IMR-90 (cell line): ENCODE measurements at regions not wholly inside any gene's neighbourhood (a gene's known extent, or its start where the extent isn't known, plus 50 kb on each side); places are given as distances from the start of the nearest gene placed in this dataset.

Experiments
- ATAC-seq: fragments of 200-7000 bp; cut with Tn5 transposase; 2 replicates; pipeline ENCODE4 v1.9.1; 2020; ENCODE audit warnings: low read depth, mild to moderate bottlenecking, moderate library complexity
- BruUV-seq: library from RNA; stranded (reverse); fragments of 400-500 nt; replicated peaks from 2 replicates; lab custom pipeline; 2021; lab: Mats Ljungman, UMichigan
- CTCF ChIA-PET: fragments of 300-600 bp; formaldehyde crosslinking; extraction: SDS; loops from one replicate; lab custom pipeline; 2021; ENCODE audit warnings: antibody characterized with exemption; lab: Yijun Ruan, JAX
- POLR2A ChIA-PET: fragments of 300-600 bp; sonication (Branson Sonifier 250); formaldehyde crosslinking; loops from one replicate; lab custom pipeline; 2022; ENCODE audit warnings: antibody characterized with exemption; ENCODE audit not compliant: unreplicated experiment; lab: Charles Lee
- DNase-seq: peaks from one replicate; pipeline ENCODE4 v3.0.0; 2013
- H2AFZ ChIP-seq: replicated peaks from 2 replicates; pipeline ENCODE3; 2013; ENCODE audit warnings: low read length, mild to moderate bottlenecking; ENCODE audit not compliant: poor library complexity
- H2AK5ac ChIP-seq: 2 replicates; pipeline ENCODE4 v1.6.1; 2013; ENCODE audit warnings: low read depth, low read length, inconsistent platforms
- H2AK9ac ChIP-seq: replicated peaks from 2 replicates; pipeline ENCODE3; 2013; ENCODE audit warnings: mild to moderate bottlenecking, low read depth, low read length, moderate library complexity; ENCODE audit not compliant: poor library complexity
- H2BK120ac ChIP-seq: 2 replicates; pipeline ENCODE4 v1.6.1; 2013; ENCODE audit warnings: low read depth, low read length, inconsistent platforms
- H2BK15ac ChIP-seq: 3 replicates; pipeline ENCODE4 v1.6.1; 2013; ENCODE audit warnings: low read depth, low read length, inconsistent platforms
- H2BK20ac ChIP-seq: 2 replicates; pipeline ENCODE4 v1.6.1; 2013; ENCODE audit warnings: low read depth, mild to moderate bottlenecking, inconsistent platforms, low read length, moderate library complexity
- H2BK5ac ChIP-seq: 2 replicates; pipeline ENCODE4 v1.6.1; 2013; ENCODE audit warnings: mild to moderate bottlenecking, low read depth, low read length, inconsistent platforms; ENCODE audit not compliant: poor library complexity, severe bottlenecking
- H3K14ac ChIP-seq: replicated peaks from 2 replicates; pipeline ENCODE4 v1.6.1; 2013; ENCODE audit warnings: low read depth, low read length, inconsistent platforms
- H3K18ac ChIP-seq: 2 replicates; pipeline ENCODE4 v1.6.1; 2013; ENCODE audit warnings: low read depth, low read length, control low read depth
- H3K23ac ChIP-seq: 2 replicates; pipeline ENCODE4 v1.6.1; 2013; ENCODE audit warnings: low read depth, low read length, inconsistent platforms
- H3K27ac ChIP-seq: 2 replicates; pipeline ENCODE4 v1.5.1; 2013; ENCODE audit warnings: mild to moderate bottlenecking, control low read depth, low read length; ENCODE audit not compliant: insufficient read depth
- H3K27me3 ChIP-seq: 2 replicates; pipeline ENCODE4 v1.6.1; 2013; ENCODE audit warnings: low read length; ENCODE audit not compliant: control insufficient read depth, insufficient read depth
- H3K36me3 ChIP-seq: 2 replicates; pipeline ENCODE4 v1.6.1; 2013; ENCODE audit warnings: low read length, mixed read lengths; ENCODE audit not compliant: control insufficient read depth, insufficient read depth
- H3K4ac ChIP-seq: 2 replicates; pipeline ENCODE4 v1.6.1; 2013; ENCODE audit warnings: low read depth, low read length, inconsistent platforms
- H3K4me1 ChIP-seq: 2 replicates; pipeline ENCODE4 v1.6.1; 2013; ENCODE audit warnings: low read length, mixed read lengths; ENCODE audit not compliant: control insufficient read depth, insufficient read depth
- H3K4me2 ChIP-seq: 2 replicates; pipeline ENCODE4 v1.6.1; 2013; ENCODE audit warnings: low read depth, mild to moderate bottlenecking, control low read depth, low read length, moderate library complexity
- H3K4me3 ChIP-seq: 2 replicates; pipeline ENCODE4 v1.5.1; 2013; ENCODE audit warnings: low read depth, mild to moderate bottlenecking, control low read depth, low read length, moderate library complexity; ENCODE audit not compliant: insufficient read depth
- H3K56ac ChIP-seq: 2 replicates; pipeline ENCODE4 v1.6.1; 2013; ENCODE audit warnings: low read length, inconsistent platforms; ENCODE audit not compliant: insufficient read depth; ENCODE audit errors: extremely low read depth
- H3K79me1 ChIP-seq, 2 experiments: 2 replicates each; pipeline ENCODE4 v1.6.1; 2013; ENCODE audit warnings: low read length in 2 of 2, inconsistent platforms in 1 of 2, low read depth in 1 of 2
- H3K9ac ChIP-seq: 2 replicates; pipeline ENCODE4 v1.6.1; 2013; ENCODE audit warnings: low read depth, low read length, control low read depth
- H3K9me1 ChIP-seq: 2 replicates; pipeline ENCODE4 v1.6.1; 2013; ENCODE audit warnings: low read length, inconsistent platforms; ENCODE audit not compliant: insufficient read depth
- H3K9me3 ChIP-seq: 2 replicates; pipeline ENCODE4 v1.6.1; 2013; ENCODE audit warnings: low read length; ENCODE audit not compliant: control insufficient read depth, insufficient read depth
- H4K20me1 ChIP-seq: 2 replicates; pipeline ENCODE4 v1.6.1; 2013; ENCODE audit warnings: low read length, inconsistent platforms; ENCODE audit not compliant: insufficient read depth
- H4K5ac ChIP-seq: 2 replicates; pipeline ENCODE4 v1.6.1; 2013; ENCODE audit warnings: mild to moderate bottlenecking, low read depth, low read length, control low read depth
- H4K8ac ChIP-seq, 2 experiments: 2 replicates each; pipeline ENCODE4 v1.6.1; 2013; ENCODE audit warnings: low read depth in 2 of 2, low read length in 2 of 2, control low read depth in 1 of 2, inconsistent platforms in 1 of 2
- H4K91ac ChIP-seq: 2 replicates; pipeline ENCODE4 v1.6.1; 2013; ENCODE audit warnings: low read depth, low read length, inconsistent platforms; ENCODE audit not compliant: insufficient read depth
- CEBPB ChIP-seq: IDR thresholded peaks from 2 replicates; pipeline ENCODE4 v1.6.1; 2012; ENCODE audit warnings: low read depth, low read length, improper control_type of control experiment
- MAZ ChIP-seq: IDR thresholded peaks from 2 replicates; pipeline ENCODE4 v1.6.1; 2012; ENCODE audit warnings: low read depth, mild to moderate bottlenecking, low read length, improper control_type of control experiment, moderate library complexity, borderline replicate concordance
- RAD21 ChIP-seq: IDR thresholded peaks from 2 replicates; pipeline ENCODE4 v1.6.1; 2012; ENCODE audit warnings: low read length, improper control_type of control experiment
- RCOR1 ChIP-seq: IDR thresholded peaks from 2 replicates; pipeline ENCODE4 v1.6.1; 2012; ENCODE audit warnings: mild to moderate bottlenecking, low read length, improper control_type of control experiment; ENCODE audit not compliant: insufficient replicate concordance
- WGBS, 2 experiments: methylation state at CpG; one replicate each; pipeline versions ENCODE4 v1.1.5 to v1.1.7; 2013; ENCODE audit warnings: missing lambda C conversion rate in 2 of 2; ENCODE audit not compliant: insufficient read length in 1 of 2; ENCODE audit errors: extremely low coverage in 2 of 2; 5-methylcytosine and 5-hydroxymethylcytosine counted together
- dilution Hi-C: fragments of 300-500 bp; cut with HindIII; formaldehyde crosslinking; loops from one replicate; pipeline ENCODE4 v1.14.3; 2018; ENCODE audit warnings: low sequenced_read_pairs; ENCODE audit not compliant: unreplicated experiment
- in situ Hi-C: fragments of 300-500 bp; cut with MboI; formaldehyde crosslinking; loops from 3 replicates; pipeline ENCODE4 v1.14.3; 2019; ENCODE audit warnings: low sequenced_read_pairs, inconsistent platforms, mixed read lengths
- intact Hi-C: fragments of 100-400 bp; cut with micrococcal nuclease; formaldehyde crosslinking; loops from 2 replicates; pipeline ENCODE4 v1.10.0; 2022

- TF ChIP-seq MAZ, result no peak
Measured at GRCh38 chr2:144835634-144836350, 315.9 kb upstream of the ZEB2 start (continued).

GRCh38 chr2:144834998-144835633 lies 315.2 kb upstream of the ZEB2 start:
- intact Hi-C loops (loop anchor here (5.0 kb wide), 1 partner anchor 313 kb away; the partner anchor contains the start of gene ZEB2), in situ Hi-C loops (no loop called here), dilution Hi-C loops (no loop called here)
- Histone ChIP-seq H3K14ac (0 out of 2 replicates have a peak overlapping the region, but pooled peaks have one; percentile 20), H2AK5ac (peak overlapping the region; percentile 11; the same call in 1 of the 2 replicates), H4K8ac (peak overlapping the region; percentile 13 to 62; a peak in 1 of 4 replicates), H4K91ac (peak overlapping the region; percentile 53; the same call in 1 of the 2 replicates), H4K5ac (no peak overlapping the region; the same call in 1 of the 2 replicates), H3K9me3 (no peaks in the 10 kb centered on the region), H3K27ac (peak overlapping the region; percentile 61), H2BK20ac (peak overlapping the region; percentile 86), H3K36me3 (no peaks in the 10 kb centered on the region), H3K23ac (peak overlapping the region; percentile 57), H3K27me3 (no peaks in the 10 kb centered on the region), H3K4ac (peak overlapping the region; percentile 76), H2BK5ac (peak overlapping the region; percentile 30), H3K79me1 (no peaks in the 10 kb centered on the region; a peak in 1 of 4 replicates), H2AFZ (peak overlapping the region; percentile 2), H3K4me1 (peaks cover 12% of the 10 kb centered on the region), H3K4me2 (peak overlapping the region; percentile 81), H3K9ac (peak overlapping the region; percentile 43), H2AK9ac (no peak overlapping the region), H3K4me3 (peak overlapping the region; percentile 6; the same call in 1 of the 2 replicates), H3K9me1 (peaks cover 5% of the 10 kb centered on the region; the same call in 1 of the 2 replicates), H3K18ac (peak overlapping the region; percentile 32; the same call in 1 of the 2 replicates), H2BK15ac (peak overlapping the region; percentile 35; the same call in 1 of the 3 replicates), H3K56ac (peak overlapping the region; percentile 54), H2BK120ac (peak overlapping the region; percentile 79), H4K20me1 (no peaks in the 10 kb centered on the region)
- no TSS peak for BruUV-seq
- ChIA-PET CTCF (no interaction called here), POLR2A (no interaction called here)
- ATAC-seq (peak; percentile 79), DNase-seq (peak; percentile 88)
- no peak for TF ChIP-seq RCOR1
- peak; percentile 1; the same call in 1 of the 2 replicates for TF ChIP-seq RAD21
- TF ChIP-seq CEBPB, result peak; percentile 43; the same call in 1 of the 2 replicates
- 0% methylated on average over 1 of the region's 5 CpGs; no CpG with 5 or more reads in 1 of the 2 experiments for WGBS, 2 experiments
